ENCODE measurements at regions not wholly inside any gene's neighbourhood (a gene's known extent, or its start where the extent isn't known, plus 50 kb on each side); places are given as distances from the start of the nearest gene placed in this dataset.

GRCh38 chr1:47517946-47518345 lies 80.1 kb downstream of the FOXD2 start:
- H4K20me1 ChIP-seq (ENCODE audit: insufficient read depth, low read length): no peaks in the 10 kb centered on the region
- H3K27ac ChIP-seq (ENCODE audit: low read depth, low read length, poor library complexity, severe bottlenecking): no peak overlapping the region
- no peak for TF ChIP-seq EZH2 (IDR thresholded peaks at IDR 0.05; ENCODE audit: borderline replicate concordance, low read length)
- TF ChIP-seq CTCF (IDR thresholded peaks at IDR 0.05; ENCODE audit: low read length): no peak
- H3K4me1 ChIP-seq (ENCODE audit: insufficient read depth, low read length, severe bottlenecking): no peaks in the 10 kb centered on the region
- no peaks in the 10 kb centered on the region for H3K79me2 ChIP-seq (ENCODE audit: insufficient read depth, low read length)
- H3F3A ChIP-seq (ENCODE audit: insufficient read depth, low read length): no peaks in the 10 kb centered on the region
- H3K9ac ChIP-seq (ENCODE audit: low read length): no peak overlapping the region
- H3K27me3 ChIP-seq (ENCODE audit: insufficient read depth, low read length): no peaks in the 10 kb centered on the region
- no peaks in the 10 kb centered on the region for H3K9me2 ChIP-seq (ENCODE audit: low read depth, low read length)
- no peak overlapping the region for H2AFZ ChIP-seq (ENCODE audit: low read length)
- no peak overlapping the region for H3K4me2 ChIP-seq (ENCODE audit: low read length)
- no peaks in the 10 kb centered on the region for H3K36me3 ChIP-seq (ENCODE audit: insufficient read depth, low read length)
- H3K9me3 ChIP-seq (ENCODE audit: low read length): no peaks in the 10 kb centered on the region
- H3K4me3 ChIP-seq (ENCODE audit: low read depth, low read length, poor library complexity, severe bottlenecking): no peak overlapping the region

GRCh38 chr1:47519491-47519890 lies 81.6 kb downstream of the FOXD2 start:
- Histone ChIP-seq H4K20me1 (ENCODE audit: insufficient read depth, low read length) (no peaks in the 10 kb centered on the region), H3K36me3 (ENCODE audit: insufficient read depth, low read length) (no peaks in the 10 kb centered on the region), H3K4me1 (ENCODE audit: insufficient read depth, low read length, severe bottlenecking) (no peaks in the 10 kb centered on the region), H3F3A (ENCODE audit: insufficient read depth, low read length) (no peaks in the 10 kb centered on the region), H3K27ac (ENCODE audit: low read depth, low read length, poor library complexity, severe bottlenecking) (no peak overlapping the region), H3K27me3 (ENCODE audit: insufficient read depth, low read length) (no peaks in the 10 kb centered on the region), H3K4me2 (ENCODE audit: low read length) (no peak overlapping the region), H2AFZ (ENCODE audit: low read length) (no peak overlapping the region), H3K9me2 (ENCODE audit: low read depth, low read length) (no peaks in the 10 kb centered on the region), H3K79me2 (ENCODE audit: insufficient read depth, low read length) (no peaks in the 10 kb centered on the region), H3K9ac (ENCODE audit: low read length) (no peak overlapping the region), H3K4me3 (ENCODE audit: low read depth, low read length, poor library complexity, severe bottlenecking) (no peak overlapping the region), H3K9me3 (ENCODE audit: low read length) (no peaks in the 10 kb centered on the region)
- TF ChIP-seq EZH2 (IDR thresholded peaks at IDR 0.05; ENCODE audit: borderline replicate concordance, low read length): no peak
- TF ChIP-seq CTCF (IDR thresholded peaks at IDR 0.05; ENCODE audit: low read length): no peak

- no peaks in the 10 kb centered on the region for H3K4me1 ChIP-seq (ENCODE audit: insufficient read depth, low read length, severe bottlenecking)
- no peaks in the 10 kb centered on the region for H4K20me1 ChIP-seq (ENCODE audit: insufficient read depth, low read length)
- TF ChIP-seq EZH2 (IDR thresholded peaks at IDR 0.05; ENCODE audit: borderline replicate concordance, low read length) (no peak), CTCF (IDR thresholded peaks at IDR 0.05; ENCODE audit: low read length) (no peak)
These were observed 82.1 kb downstream of the FOXD2 start for GRCh38 chr1:47519971-47520370.

More at GRCh38 chr1:47519971-47520370, 82.1 kb downstream of the FOXD2 start:
- H3K79me2 ChIP-seq (ENCODE audit: insufficient read depth, low read length): no peaks in the 10 kb centered on the region
- no peaks in the 10 kb centered on the region for H3F3A ChIP-seq (ENCODE audit: insufficient read depth, low read length)
- H3K36me3 ChIP-seq (ENCODE audit: insufficient read depth, low read length): no peaks in the 10 kb centered on the region
- no peak overlapping the region for H3K4me3 ChIP-seq (ENCODE audit: low read depth, low read length, poor library complexity, severe bottlenecking)
- H3K9me2 ChIP-seq (ENCODE audit: low read depth, low read length): no peaks in the 10 kb centered on the region
- H3K9me3 ChIP-seq (ENCODE audit: low read length): no peaks in the 10 kb centered on the region
- H3K27ac ChIP-seq (ENCODE audit: low read depth, low read length, poor library complexity, severe bottlenecking): no peak overlapping the region
- no peak overlapping the region for H2AFZ ChIP-seq (ENCODE audit: low read length)
- no peak overlapping the region for H3K9ac ChIP-seq (ENCODE audit: low read length)
- no peak overlapping the region for H3K4me2 ChIP-seq (ENCODE audit: low read length)
- H3K27me3 ChIP-seq (ENCODE audit: insufficient read depth, low read length): no peaks in the 10 kb centered on the region

Measured in OCI-LY1 (cell line).